ENCODE measurements at regions not wholly inside any gene's neighbourhood (a gene's known extent, or its start where the extent isn't known, plus 50 kb on each side); places are given as distances from the start of the nearest gene placed in this dataset.

DNA sequence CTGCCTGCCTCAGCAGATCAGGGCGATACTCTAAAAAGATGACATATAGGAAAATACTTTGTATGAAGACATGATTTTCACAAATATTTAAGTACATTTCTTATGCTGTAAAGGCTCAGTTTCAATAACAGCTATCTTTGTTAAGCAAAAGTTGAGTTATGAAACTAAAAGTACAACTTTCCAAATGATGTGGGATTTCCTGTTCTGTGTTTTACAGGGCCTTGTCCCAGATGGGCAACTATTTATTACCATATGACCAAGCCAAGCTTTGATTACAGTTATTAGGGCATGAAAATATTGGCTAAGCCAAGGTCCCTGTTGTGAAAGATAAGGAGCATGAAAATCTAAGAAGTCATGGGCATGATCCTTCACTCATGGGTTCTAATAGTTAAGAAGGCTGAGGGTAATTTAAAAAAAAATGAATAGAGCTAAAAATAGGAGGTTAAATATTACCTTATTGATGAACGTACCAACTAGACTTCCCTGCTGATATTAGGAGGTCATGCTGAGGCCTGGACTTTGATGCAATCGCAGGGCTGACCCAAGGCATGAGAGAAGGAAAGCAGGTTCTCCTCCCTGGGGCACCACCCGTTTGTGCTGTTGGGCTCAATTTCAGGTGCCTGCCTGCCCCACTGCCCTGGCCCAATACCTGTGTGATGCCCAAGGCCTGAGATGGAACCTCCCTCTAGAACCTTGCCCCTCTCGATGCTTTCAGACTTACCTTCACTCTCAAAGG is 294.4 kb upstream of the PRDM1 start:
- Histone ChIP-seq H3K9ac (ENCODE audit: low read depth, low read length) (no peak overlapping the region), H3K4me1 (ENCODE audit: insufficient read depth, low read length) (no peaks in the 10 kb centered on the region), H3K27me3 (ENCODE audit: insufficient read depth, low read length) (no peaks in the 10 kb centered on the region), H3K36me3 (ENCODE audit: insufficient read depth, low read depth, low read length) (no peaks in the 10 kb centered on the region), H3K4me3 (ENCODE audit: low read length) (no peak overlapping the region), H3K9me3 (ENCODE audit: insufficient read depth, low read depth, low read length) (no peaks in the 10 kb centered on the region), H3K27ac (ENCODE audit: low read length) (no peak overlapping the region)

DNA sequence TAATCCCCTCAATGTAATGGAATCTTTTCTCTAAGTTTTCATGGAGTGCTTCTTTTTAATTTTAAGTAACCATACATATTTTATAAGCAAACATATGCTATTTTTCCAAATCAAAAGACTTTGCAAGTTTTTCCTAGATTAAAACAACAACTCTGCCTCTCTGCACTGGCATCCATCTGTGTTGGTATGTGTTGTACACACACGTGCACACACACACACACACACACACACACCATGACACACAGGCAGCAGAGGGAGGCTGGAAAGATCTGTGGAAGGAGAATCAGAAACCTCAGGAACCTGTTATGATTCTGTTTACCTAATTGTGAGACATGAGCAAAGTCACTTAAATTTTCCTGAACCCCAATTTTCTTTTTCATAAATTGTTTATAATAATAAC is 295.0 kb upstream of the PRDM1 start:
- Histone ChIP-seq H3K27me3 (ENCODE audit: insufficient read depth, low read length) (no peaks in the 10 kb centered on the region), H3K27ac (ENCODE audit: low read length) (no peak overlapping the region), H3K36me3 (ENCODE audit: insufficient read depth, low read depth, low read length) (no peaks in the 10 kb centered on the region), H3K9me3 (ENCODE audit: insufficient read depth, low read depth, low read length) (no peaks in the 10 kb centered on the region), H3K9ac (ENCODE audit: low read depth, low read length) (no peak overlapping the region), H3K4me1 (ENCODE audit: insufficient read depth, low read length) (no peaks in the 10 kb centered on the region), H3K4me3 (ENCODE audit: low read length) (no peak overlapping the region)

DNA sequence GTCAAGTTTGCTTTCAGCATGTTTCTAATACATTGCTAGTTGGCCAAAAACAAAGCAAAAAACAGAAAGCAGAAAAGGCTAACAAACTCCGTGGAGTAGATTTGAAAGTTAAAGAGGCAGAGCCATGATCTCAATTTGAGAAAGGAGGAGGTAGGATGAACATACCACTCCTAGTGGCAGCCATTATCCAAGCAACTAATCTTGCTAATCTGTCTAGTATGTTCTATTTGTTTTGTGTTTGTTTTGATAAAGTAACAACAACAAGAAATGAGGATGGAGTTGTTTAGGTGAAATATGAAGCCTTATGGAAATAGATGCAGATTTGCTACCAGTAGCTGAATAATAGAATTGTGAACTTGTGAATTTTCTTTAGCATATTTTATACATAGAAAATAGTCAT is 295.5 kb upstream of the PRDM1 start:
- H3K27ac ChIP-seq (ENCODE audit: low read length) = no peak overlapping the region
- no peaks in the 10 kb centered on the region for H3K27me3 ChIP-seq (ENCODE audit: insufficient read depth, low read length)
- no peaks in the 10 kb centered on the region for H3K9me3 ChIP-seq (ENCODE audit: insufficient read depth, low read depth, low read length)
- H3K4me1 ChIP-seq (ENCODE audit: insufficient read depth, low read length) = no peaks in the 10 kb centered on the region
- no peak overlapping the region for H3K4me3 ChIP-seq (ENCODE audit: low read length)
- H3K9ac ChIP-seq (ENCODE audit: low read depth, low read length) = no peak overlapping the region
- H3K36me3 ChIP-seq (ENCODE audit: insufficient read depth, low read depth, low read length) = no peaks in the 10 kb centered on the region

GRCh38 chr6:105789935-105790334 is 296.2 kb upstream of the PRDM1 start:
- Histone ChIP-seq H3K27me3 (ENCODE audit: insufficient read depth, low read length) (no peaks in the 10 kb centered on the region), H3K36me3 (ENCODE audit: insufficient read depth, low read depth, low read length) (no peaks in the 10 kb centered on the region), H3K4me3 (ENCODE audit: low read length) (no peak overlapping the region), H3K9me3 (ENCODE audit: insufficient read depth, low read depth, low read length) (no peaks in the 10 kb centered on the region), H3K9ac (ENCODE audit: low read depth, low read length) (no peak overlapping the region), H3K27ac (ENCODE audit: low read length) (no peak overlapping the region), H3K4me1 (ENCODE audit: insufficient read depth, low read length) (no peaks in the 10 kb centered on the region)

- Histone ChIP-seq H3K9me3 (ENCODE audit: insufficient read depth, low read depth, low read length) (no peaks in the 10 kb centered on the region), H3K4me3 (ENCODE audit: low read length) (no peak overlapping the region), H3K27ac (ENCODE audit: low read length) (no peak overlapping the region), H3K27me3 (ENCODE audit: insufficient read depth, low read length) (no peaks in the 10 kb centered on the region), H3K9ac (ENCODE audit: low read depth, low read length) (no peak overlapping the region), H3K36me3 (ENCODE audit: insufficient read depth, low read depth, low read length) (no peaks in the 10 kb centered on the region), H3K4me1 (ENCODE audit: insufficient read depth, low read length) (no peaks in the 10 kb centered on the region)
Observed at GRCh38 chr6:105787747-105788146, 298.4 kb upstream of the PRDM1 start.

- H3K9ac ChIP-seq (ENCODE audit: low read depth, low read length) = no peak overlapping the region
Observed at GRCh38 chr6:105786890-105787655, 299.1 kb upstream of the PRDM1 start.

DNA sequence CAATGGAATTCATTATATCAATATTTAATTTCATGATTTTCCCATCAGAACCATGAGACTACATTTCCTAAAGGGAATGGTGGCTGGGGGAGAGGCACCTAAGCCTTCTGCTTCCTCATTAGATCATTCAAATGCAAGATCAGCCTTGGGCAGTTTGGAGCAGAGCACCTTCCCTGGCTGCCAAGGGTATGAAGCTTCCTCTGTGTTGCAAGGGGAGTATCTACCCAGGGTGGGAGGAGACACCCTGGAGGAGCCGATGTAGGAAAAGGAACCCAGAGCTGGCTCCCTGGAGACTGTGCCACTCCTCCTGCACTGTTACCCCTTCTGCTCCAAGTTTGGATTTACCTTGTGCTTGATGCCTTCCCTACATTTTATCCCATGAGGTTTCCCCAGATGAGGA is 299.7 kb upstream of the PRDM1 start:
- Histone ChIP-seq H3K9me3 (ENCODE audit: insufficient read depth, low read depth, low read length) (no peaks in the 10 kb centered on the region), H3K9ac (ENCODE audit: low read depth, low read length) (no peak overlapping the region), H3K36me3 (ENCODE audit: insufficient read depth, low read depth, low read length) (no peaks in the 10 kb centered on the region), H3K27ac (ENCODE audit: low read length) (no peak overlapping the region), H3K4me1 (ENCODE audit: insufficient read depth, low read length) (no peaks in the 10 kb centered on the region), H3K27me3 (ENCODE audit: insufficient read depth, low read length) (no peaks in the 10 kb centered on the region), H3K4me3 (ENCODE audit: low read length) (no peak overlapping the region)

More at GRCh38 chr6:105786890-105787655, 299.1 kb upstream of the PRDM1 start:
- Histone ChIP-seq H3K9me3 (ENCODE audit: insufficient read depth, low read depth, low read length) (no peaks in the 10 kb centered on the region), H3K27ac (ENCODE audit: low read length) (no peak overlapping the region), H3K27me3 (ENCODE audit: insufficient read depth, low read length) (no peaks in the 10 kb centered on the region), H3K4me1 (ENCODE audit: insufficient read depth, low read length) (no peaks in the 10 kb centered on the region), H3K4me3 (ENCODE audit: low read length) (no peak overlapping the region), H3K36me3 (ENCODE audit: insufficient read depth, low read depth, low read length) (no peaks in the 10 kb centered on the region)

DNA sequence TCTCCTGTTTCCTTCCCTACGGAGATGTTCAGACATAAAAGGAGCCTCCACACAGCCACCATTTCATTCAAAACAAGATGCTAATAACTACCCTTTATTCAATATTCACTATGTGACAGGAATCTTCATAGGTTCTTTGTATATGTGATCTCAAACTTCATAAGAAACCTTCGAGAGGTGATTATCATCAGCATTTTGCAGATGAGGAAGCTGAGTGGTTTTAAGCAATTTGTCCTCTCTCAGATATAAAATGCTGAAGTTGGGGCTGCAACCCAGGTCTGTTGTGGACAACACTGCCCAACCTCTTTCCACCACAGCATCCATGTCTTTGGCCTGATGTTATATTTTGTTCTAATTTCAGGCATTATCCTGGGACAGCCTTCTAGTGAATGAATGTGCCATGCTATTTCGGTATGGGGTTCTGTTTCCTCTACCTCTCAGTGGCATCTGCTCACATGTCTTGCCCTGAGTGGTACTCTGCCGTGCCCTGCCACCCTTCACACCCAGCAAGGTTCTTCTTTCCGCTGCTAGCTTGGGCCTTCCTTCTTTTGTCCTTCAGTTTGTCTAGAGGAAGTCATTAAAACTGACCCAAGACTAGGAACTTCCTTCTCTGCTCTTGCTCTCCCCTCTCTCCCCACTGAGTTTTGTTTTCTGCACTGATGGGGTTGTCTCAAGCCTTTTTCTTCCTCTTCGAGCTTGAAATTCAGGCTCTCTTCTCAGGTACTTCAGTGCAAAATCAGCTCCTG is 300.9 kb upstream of the PRDM1 start:
- Histone ChIP-seq H3K4me3 (ENCODE audit: low read length) (no peak overlapping the region), H3K36me3 (ENCODE audit: insufficient read depth, low read depth, low read length) (no peaks in the 10 kb centered on the region), H3K9ac (ENCODE audit: low read depth, low read length) (no peak overlapping the region), H3K27ac (ENCODE audit: low read length) (no peak overlapping the region), H3K9me3 (ENCODE audit: insufficient read depth, low read depth, low read length) (no peaks in the 10 kb centered on the region), H3K27me3 (ENCODE audit: insufficient read depth, low read length) (no peaks in the 10 kb centered on the region), H3K4me1 (ENCODE audit: insufficient read depth, low read length) (no peaks in the 10 kb centered on the region)

GRCh38 chr6:105784179-105784578 is 302.0 kb upstream of the PRDM1 start:
- Histone ChIP-seq H3K27ac (ENCODE audit: low read length) (no peak overlapping the region), H3K9me3 (ENCODE audit: insufficient read depth, low read depth, low read length) (no peaks in the 10 kb centered on the region), H3K36me3 (ENCODE audit: insufficient read depth, low read depth, low read length) (no peaks in the 10 kb centered on the region), H3K27me3 (ENCODE audit: insufficient read depth, low read length) (no peaks in the 10 kb centered on the region), H3K4me1 (ENCODE audit: insufficient read depth, low read length) (no peaks in the 10 kb centered on the region), H3K9ac (ENCODE audit: low read depth, low read length) (no peak overlapping the region), H3K4me3 (ENCODE audit: low read length) (no peak overlapping the region)

DNA sequence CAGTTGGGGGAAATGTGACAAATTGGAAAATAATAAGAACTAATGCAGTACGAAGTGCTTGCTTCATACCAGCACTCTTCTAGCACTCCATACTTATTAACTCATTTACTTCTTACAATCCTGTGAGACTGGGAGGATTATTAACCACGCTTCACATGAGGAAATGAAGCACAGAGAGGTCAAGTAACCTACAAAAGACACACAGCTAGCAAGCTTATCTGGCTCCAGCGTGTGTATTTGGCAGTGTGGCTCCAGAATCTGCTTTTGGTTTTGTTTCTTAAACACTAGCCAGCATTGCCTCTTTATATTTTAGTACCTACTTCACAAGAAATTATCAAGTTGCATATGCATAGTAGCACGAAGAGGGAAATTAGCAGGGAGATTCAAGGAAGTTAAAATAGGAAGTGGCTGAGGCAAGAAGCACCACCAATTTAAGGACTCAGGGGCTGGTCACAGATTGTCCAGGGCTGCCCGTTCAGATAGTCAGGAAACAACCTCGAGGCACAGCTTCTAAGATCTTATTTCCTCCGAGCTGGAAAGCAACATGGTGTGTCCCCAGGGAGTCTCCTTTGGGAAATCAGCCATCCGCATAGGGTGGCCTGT is 302.7 kb upstream of the PRDM1 start:
- Histone ChIP-seq H3K9ac (ENCODE audit: low read depth, low read length) (no peak overlapping the region), H3K4me1 (ENCODE audit: insufficient read depth, low read length) (no peaks in the 10 kb centered on the region), H3K4me3 (ENCODE audit: low read length) (no peak overlapping the region), H3K27me3 (ENCODE audit: insufficient read depth, low read length) (no peaks in the 10 kb centered on the region), H3K27ac (ENCODE audit: low read length) (no peak overlapping the region), H3K36me3 (ENCODE audit: insufficient read depth, low read depth, low read length) (no peaks in the 10 kb centered on the region), H3K9me3 (ENCODE audit: insufficient read depth, low read depth, low read length) (no peaks in the 10 kb centered on the region)

GRCh38 chr6:105781915-105782314 is 304.2 kb upstream of the PRDM1 start:
- no peak overlapping the region for H3K27ac ChIP-seq (ENCODE audit: low read length)

More at GRCh38 chr6:105781915-105782314, 304.2 kb upstream of the PRDM1 start:
- Histone ChIP-seq H3K4me1 (ENCODE audit: insufficient read depth, low read length) (no peaks in the 10 kb centered on the region), H3K9ac (ENCODE audit: low read depth, low read length) (no peak overlapping the region), H3K9me3 (ENCODE audit: insufficient read depth, low read depth, low read length) (no peaks in the 10 kb centered on the region), H3K4me3 (ENCODE audit: low read length) (no peak overlapping the region), H3K36me3 (ENCODE audit: insufficient read depth, low read depth, low read length) (no peaks in the 10 kb centered on the region), H3K27me3 (ENCODE audit: insufficient read depth, low read length) (no peaks in the 10 kb centered on the region)
